HG03280 (cell line): ENCODE measurements at regions not wholly inside any gene's neighbourhood (a gene's known extent, or its start where the extent isn't known, plus 50 kb on each side); places are given as distances from the start of the nearest gene placed in this dataset.

Experiments
- ATAC-seq: cut with Tn5 transposase; IDR thresholded peaks from one replicate; pipeline ENCODE4 v1.9.1; 2021; ENCODE audit warnings: mild to moderate bottlenecking, moderate library complexity; ENCODE audit not compliant: unreplicated experiment

GRCh38 chr12:92583910-92584309 lies 118.9 kb upstream of the PLEKHG7 start:
- no peak for ATAC-seq

GRCh38 chr12:92582893-92583292 lies 119.9 kb upstream of the PLEKHG7 start:
- no peak for ATAC-seq

- no peak for ATAC-seq
Observed at GRCh38 chr12:92582475-92582874, 120.3 kb upstream of the PLEKHG7 start.

- ATAC-seq = no peak
Observed at GRCh38 chr12:92581604-92582003, 121.2 kb upstream of the PLEKHG7 start.

DNA sequence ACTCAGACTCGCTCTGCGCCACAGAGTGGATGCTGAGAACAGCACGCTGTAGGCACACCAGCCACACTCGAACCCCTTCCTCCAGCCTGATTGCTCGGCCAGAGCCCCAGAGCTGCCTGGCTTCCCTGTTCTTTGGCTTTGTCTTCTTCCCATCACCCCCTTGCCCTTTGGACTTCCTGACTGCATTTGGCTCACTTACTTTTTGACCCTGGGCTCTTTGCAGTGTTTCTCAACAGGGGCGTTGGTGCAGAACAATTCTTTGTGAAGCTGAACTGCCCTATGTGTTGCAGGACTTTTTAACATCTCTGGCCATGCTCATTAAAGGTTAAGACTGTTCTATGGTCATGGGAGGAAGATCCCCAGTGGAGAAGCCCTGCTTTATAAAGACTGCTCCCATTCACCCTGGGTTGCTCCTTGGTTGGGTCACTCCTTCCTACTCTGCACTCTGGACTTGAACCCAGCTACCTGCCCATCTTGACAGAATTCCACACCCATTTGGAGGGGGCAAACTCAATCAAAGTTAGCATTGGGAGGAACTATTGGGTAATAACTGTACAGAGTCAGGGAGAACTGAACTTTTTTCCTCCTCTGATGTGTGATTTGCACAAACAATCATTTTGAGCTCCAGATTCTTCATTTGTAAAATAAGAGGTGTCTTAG lies 127.7 kb upstream of the PLEKHG7 start:
- ATAC-seq = no peak

DNA sequence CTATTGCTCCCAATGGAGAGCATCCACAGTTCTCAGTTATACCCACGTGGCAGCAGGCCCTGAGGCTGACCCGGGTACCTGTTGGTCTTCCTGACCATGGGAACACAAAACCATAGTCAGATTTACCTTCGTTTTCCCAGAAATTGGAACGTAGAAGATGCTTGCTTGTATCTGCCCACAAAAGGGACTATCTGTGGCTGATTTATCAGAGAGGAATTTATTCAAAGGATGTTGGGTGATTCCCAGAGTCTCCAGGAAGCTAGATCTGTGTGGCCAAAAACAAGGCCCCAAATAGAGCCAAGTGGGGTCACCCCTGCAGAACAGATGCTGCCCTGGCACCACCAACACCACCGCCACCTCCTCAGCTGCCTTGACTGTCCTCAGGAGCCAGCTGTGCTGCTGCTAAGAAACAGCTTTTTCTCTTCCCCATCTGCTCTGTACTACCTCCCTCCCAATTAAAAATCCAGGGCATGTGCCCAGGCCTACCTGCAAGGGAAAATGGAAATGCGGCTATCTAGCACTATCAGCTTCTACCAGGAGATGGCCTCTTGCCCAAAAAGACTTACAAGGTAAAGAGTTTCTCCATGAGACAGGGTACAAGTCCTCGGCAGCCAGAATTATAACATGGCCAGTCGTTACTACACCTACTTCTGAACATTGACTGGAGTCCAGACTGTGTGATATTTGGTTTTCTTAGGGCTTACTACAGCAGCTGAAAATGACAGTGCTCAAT lies 128.6 kb upstream of the PLEKHG7 start:
- ATAC-seq = no peak

- ATAC-seq = no peak
Observed at GRCh38 chr12:92573104-92573503, 129.7 kb upstream of the PLEKHG7 start.

DNA sequence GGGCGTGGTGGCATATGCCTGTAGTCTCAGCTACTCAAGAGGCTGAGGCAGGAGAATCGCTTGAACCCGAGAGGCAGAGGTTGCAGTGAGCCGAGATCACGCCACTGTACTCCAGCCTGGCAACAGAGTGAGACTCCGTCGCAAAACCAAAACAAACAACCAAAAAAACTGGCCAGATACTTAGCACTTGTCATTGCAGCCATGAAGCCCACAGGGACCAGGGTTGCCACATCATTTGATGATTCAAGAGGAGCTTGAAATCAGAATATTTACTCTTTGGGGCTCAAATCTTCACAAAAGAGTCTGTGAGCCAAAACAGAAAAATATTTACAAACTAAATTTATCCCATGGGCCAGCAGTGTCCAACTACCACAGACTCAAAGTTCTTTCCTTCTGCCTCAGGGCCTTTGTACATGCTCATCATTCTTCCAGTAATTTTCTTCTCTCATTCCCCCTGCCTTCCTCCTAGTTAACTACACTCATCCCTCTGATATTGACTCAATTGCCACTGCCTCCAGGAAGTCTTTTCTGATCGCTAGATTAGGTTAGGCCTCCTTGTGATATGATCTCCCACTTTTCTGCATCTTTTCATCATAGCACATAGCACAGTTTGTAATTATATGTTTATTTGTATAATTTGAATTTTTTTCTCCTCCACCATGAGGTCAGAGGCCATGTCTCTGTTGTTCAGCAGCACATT lies 130.8 kb upstream of the PLEKHG7 start:
- ATAC-seq = no peak

- ATAC-seq = no peak
Observed at GRCh38 chr12:92571169-92571568, 131.6 kb upstream of the PLEKHG7 start.

- peak; percentile 85 for ATAC-seq
Observed at GRCh38 chr12:92570056-92570753, 132.6 kb upstream of the PLEKHG7 start.

DNA sequence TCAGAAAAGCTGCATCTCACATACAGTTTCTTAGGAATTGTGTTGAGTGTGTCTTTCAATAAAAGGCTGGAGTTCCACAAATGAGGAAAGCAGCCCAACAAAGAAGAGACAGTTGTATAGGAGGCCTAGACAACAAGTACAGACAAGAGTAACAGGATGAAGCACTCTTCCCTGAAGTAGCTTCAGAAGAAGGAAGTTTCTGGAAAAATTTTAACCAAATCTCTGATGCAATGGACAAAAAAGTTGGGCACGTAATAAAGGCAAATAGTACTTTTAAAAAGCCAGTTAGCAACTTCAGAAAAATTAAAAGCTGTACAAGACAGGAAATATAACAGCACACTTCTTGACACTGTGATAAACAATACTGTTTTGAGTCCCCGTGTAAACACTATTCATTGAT lies 134.1 kb upstream of the PLEKHG7 start:
- no peak for ATAC-seq

DNA sequence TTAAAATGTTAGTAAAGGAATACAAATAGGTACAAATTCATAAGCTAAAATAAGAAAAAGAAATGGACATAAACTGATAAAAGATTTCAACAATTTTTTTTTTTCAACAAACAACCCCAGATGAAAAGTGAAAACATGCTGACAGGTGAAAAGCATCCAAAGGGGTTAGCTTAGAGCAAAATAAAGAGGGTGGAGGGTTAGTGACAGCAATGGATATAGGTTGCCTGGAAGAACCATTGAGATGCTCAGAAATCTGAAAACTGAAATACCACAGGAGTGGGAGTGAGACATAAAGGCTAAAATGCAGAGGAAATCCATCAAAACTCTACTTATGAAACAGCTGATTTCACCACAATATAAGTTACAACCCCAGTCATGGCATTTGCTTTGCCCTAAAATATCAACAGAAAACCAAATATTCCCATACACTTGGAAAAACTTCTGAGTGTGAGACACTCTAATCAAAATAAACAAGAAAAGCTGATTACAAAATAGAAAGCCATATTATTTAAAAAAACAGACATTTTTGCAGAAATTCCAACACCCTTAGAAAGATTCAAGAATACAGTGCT lies 136.3 kb upstream of the PLEKHG7 start:
- ATAC-seq = no peak

DNA sequence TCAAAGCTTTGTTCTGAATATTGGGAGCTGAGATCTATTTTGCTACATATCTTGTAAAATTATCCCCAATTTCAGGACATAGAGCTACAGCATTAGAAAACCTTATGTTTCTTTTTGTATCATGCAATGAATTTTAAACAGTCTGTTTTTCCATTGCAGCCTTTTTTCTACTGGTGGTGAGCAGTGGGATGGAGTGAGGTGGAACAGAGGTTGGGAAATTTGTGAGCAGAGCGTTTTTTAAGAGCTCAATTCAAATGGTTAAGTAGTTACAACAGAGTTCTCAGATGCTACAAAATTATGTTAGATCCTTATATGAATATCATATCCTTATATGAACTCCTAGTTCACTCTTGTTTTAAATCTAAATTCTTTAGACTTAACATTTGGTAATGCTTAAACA lies 139.0 kb upstream of the PLEKHG7 start:
- ATAC-seq = no peak

DNA sequence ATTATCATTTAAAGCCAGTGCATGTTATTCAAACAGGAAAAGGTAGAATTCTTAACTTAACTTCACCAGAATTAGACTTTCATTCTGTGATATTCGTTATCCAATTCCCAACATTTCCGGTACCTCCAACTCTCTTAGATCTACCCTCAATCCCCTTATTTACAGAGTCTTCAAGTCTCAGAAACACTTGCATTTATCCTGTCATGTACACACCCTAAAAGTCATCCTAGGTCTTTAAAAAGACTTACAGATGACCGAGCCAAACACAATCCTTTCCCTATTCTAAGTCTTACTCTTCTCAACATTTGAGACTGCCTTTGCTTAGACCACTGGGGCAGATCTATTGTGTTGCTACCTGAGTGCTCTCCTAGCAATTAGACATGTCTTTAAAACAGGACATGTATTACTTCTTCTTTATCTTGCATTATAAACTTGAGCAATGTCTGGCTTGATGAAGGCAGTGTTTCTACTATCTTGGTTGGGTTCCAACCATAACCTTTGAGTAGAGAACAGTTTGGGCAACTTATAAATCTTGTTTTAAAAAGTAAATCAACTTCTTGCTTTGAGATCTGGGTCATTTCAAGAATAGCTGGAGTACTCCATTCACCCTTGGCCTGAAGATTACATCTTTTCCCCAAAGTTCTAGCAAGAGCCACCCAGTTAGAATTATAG lies 140.6 kb upstream of the PLEKHG7 start:
- no peak for ATAC-seq

GRCh38 chr12:92561543-92561899 lies 141.3 kb upstream of the PLEKHG7 start:
- ATAC-seq = no peak

DNA sequence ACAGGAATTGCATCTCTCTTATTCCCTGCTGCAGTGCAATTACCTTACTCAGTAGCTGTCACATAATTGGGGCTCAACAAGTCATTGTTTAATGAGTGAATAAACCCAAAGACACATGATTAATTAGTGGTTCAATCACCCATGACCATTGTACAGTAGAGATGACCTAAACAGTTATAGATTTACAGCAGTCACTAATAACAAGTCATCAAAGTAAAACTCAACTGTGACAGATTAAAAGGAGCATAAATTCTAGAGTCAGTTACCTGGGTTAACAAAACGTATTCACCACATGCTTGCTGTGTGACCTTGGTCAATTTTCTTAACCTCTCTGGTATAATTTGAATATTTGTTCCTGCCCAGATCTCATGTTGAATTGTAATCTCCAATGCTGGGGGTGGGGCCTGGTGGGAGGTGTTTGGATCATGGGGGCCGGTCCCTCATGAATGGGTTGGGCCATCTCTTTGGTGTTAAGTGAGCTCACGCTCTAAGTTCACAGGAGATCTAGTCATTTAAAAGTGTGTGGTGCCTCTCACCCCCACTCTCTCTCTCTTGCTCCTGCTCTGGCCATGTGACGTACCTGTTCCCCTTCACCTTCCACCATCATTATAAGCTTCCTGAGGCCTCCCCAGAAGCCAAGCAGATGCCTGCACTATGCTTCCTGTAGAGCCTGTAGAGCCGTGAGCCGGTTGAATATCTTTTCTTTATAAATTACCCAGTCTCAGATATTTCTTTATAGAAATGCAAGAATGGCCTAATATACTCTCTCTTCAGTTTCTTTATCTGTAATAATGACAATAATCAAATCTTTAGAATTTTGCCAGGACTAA lies 141.9 kb upstream of the PLEKHG7 start:
- ATAC-seq = no peak

DNA sequence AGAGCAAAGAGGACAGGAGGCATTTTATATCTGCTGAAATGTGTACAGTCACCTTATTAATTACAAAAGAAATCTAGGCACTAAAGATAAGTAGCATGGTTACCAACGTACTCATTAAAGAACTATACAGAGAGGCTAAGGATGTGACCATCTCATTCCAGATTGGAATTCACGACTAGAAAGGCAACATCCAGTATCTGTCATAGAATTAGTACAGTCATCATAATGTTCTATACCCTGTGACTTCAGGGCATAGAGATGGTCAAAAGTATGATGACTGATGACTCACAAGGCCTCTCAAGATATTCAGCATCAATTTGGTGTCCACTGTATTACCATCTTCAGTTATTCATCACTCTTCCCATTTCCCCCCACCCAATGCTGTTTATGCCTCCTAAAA lies 144.0 kb upstream of the PLEKHG7 start:
- ATAC-seq = no peak

DNA sequence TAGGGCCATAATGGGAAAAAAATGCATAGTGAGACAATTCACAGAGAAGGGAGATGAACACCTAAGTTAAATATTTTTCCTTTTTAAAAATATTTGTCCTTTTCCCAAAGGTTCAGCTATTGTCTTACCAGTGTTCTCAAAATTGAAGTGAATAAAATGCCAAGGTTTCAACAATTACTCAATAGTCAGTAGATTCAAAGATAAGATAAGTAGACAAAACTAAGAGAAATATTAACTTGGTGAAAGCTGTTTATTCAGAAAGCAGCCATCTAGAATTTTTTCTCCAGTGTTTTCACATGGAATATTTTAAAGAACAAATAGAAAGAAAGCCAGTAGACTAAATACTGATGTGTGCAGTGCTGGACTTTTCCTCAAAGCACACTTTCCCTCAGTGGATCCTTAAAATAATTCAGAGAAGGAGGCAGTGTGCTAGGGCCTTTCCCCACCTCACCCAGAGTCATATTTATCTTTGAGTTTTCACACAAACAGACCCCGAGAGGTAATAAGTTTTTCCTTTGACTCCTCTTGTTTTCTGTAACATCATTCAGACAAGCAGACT lies 144.5 kb upstream of the PLEKHG7 start:
- ATAC-seq = no peak

- no peak for ATAC-seq
Observed at GRCh38 chr12:92557422-92557724, 145.4 kb upstream of the PLEKHG7 start.
